Thyroid gland (tissue), 4 donors: ENCODE measurements at regions not wholly inside any gene's neighbourhood (a gene's known extent, or its start where the extent isn't known, plus 50 kb on each side); places are given as distances from the start of the nearest gene placed in this dataset.

ENCODE experiments used
- DNase-seq, 2 donors: peaks; one replicate each; pipeline ENCODE4 v3.0.0-alpha.2; 2019
- H3K27ac ChIP-seq, 3 donors: fragments of 200-600 bp; sonication (generic); 1 replicate in 2 of 3; 2 replicates in 1 of 3; pipeline ENCODE4 v1.5.1; 2016 to 2019; ENCODE audit warnings: mild to moderate bottlenecking in 1 of 3, moderate library complexity in 1 of 3
- H3K27me3 ChIP-seq: fragments of 200-600 bp; sonication (generic); one replicate; pipeline ENCODE4 v1.5.1; 2019
- H3K36me3 ChIP-seq, 2 donors: fragments of 200-600 bp; sonication (generic); one replicate each; pipeline ENCODE4 v1.5.1; 2016 to 2019
- H3K4me1 ChIP-seq, 2 donors: fragments of 200-600 bp; sonication (generic); one replicate each; pipeline ENCODE4 v1.5.1; 2017 to 2019
- H3K4me3 ChIP-seq, 3 donors: fragments of 200-600 bp; sonication (generic); replicated peaks in 1 of 3; 1 replicate in 2 of 3; 2 replicates in 1 of 3; pipeline ENCODE4 v1.5.1; 2016; ENCODE audit warnings: mild to moderate bottlenecking in 1 of 3
- H3K9me3 ChIP-seq: fragments of 200-600 bp; sonication (generic); one replicate; pipeline ENCODE4 v1.5.1; 2017
- POLR2A ChIP-seq, 2 donors: fragments of 450-650 bp; IDR thresholded peaks; one replicate each; pipeline ENCODE4 v1.6.1; 2017; ENCODE audit warnings: antibody characterized with exemption in 2 of 2, mild to moderate bottlenecking in 2 of 2, moderate library complexity in 1 of 2
- WGBS, 2 donors: methylation state at CpG; one replicate each; pipeline ENCODE4 v1.1.5; 2017; 5-methylcytosine and 5-hydroxymethylcytosine counted together
- intact Hi-C: fragments of 100-400 bp; cut with DNase I; formaldehyde crosslinking; loops from one replicate; pipeline ENCODE4 v1.15.1; 2023
- TF ChIP-seq, protein P1 (sequence below), 6 experiments: fragments of 200-600 bp in 3 of 6; fragments of 450-650 bp in 3 of 6; sonication (generic) in 3 of 6; IDR thresholded peaks; one replicate each; pipeline ENCODE4 v1.5.1; 2016 to 2019; ENCODE audit warnings: antibody characterized with exemption in 6 of 6, mild to moderate bottlenecking in 2 of 6, inconsistent platforms in 1 of 6, moderate library complexity in 1 of 6

DNA sequence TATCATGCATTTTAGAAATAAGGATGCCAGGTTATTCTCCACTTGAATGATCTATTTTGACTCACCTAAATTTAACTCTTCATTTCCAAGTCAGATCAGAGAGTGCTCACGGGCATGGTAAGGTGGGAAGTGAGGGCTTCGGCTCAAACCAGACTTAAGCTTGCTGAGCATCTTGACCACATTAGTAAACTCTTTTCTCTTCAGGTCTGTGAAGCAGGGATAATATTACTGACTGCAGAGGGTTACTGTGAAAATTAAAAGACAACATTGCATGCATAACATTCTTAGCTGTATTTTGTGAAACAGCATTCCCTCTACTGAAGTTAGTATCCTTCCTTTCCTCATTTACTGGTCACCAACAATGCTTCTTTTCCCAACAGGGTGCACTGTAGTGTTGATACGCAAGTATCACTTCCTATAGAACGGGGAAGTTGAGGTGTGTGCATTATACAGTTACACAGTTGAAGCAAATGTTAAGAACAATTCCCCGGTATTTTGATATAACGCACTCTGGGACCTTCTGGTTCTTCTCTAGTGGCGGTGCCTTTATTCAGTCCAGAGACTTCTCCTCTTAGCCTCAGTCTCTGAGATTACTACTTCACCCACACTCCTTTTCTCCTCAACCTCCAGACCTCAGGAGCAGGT is 74.1 kb upstream of the MNS1 start:
- Histone ChIP-seq H3K4me1 (no peaks in the 10 kb centered on the region), H3K27me3 (no peaks in the 10 kb centered on the region), H3K4me3 (no peak overlapping the region), H3K36me3 (no peaks in the 10 kb centered on the region), H3K9me3 (no peaks in the 10 kb centered on the region), H3K27ac (no peak overlapping the region)
- no peak for DNase-seq
- TF ChIP-seq, protein P1, sequence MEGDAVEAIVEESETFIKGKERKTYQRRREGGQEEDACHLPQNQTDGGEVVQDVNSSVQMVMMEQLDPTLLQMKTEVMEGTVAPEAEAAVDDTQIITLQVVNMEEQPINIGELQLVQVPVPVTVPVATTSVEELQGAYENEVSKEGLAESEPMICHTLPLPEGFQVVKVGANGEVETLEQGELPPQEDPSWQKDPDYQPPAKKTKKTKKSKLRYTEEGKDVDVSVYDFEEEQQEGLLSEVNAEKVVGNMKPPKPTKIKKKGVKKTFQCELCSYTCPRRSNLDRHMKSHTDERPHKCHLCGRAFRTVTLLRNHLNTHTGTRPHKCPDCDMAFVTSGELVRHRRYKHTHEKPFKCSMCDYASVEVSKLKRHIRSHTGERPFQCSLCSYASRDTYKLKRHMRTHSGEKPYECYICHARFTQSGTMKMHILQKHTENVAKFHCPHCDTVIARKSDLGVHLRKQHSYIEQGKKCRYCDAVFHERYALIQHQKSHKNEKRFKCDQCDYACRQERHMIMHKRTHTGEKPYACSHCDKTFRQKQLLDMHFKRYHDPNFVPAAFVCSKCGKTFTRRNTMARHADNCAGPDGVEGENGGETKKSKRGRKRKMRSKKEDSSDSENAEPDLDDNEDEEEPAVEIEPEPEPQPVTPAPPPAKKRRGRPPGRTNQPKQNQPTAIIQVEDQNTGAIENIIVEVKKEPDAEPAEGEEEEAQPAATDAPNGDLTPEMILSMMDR (IDR thresholded peaks at IDR 0.05) = no peak
- no peak for TF ChIP-seq POLR2A (IDR thresholded peaks at IDR 0.05)
- intact Hi-C loops = no loop called here
- WGBS, 2 donors = 92 to 95% methylated on average over 7 of the region's 7 CpGs

DNA sequence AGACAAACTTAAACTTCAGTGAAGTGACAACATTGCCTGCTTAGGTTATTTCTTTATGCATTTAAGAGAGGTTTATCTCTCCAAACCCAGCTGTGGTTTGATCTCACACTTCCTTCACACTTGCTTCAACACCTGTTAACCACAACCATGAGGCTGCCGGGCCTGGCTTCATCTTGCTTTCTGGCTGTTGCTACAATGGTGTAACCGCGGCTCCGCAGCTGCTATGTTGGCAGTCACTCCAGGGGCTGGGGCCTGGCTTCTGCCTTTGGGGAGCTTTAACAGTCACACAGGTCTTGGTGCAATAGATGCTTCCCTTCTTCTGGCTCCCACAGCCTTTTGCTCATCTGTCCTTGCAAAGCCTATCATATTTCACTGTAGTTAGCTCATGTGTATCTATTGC is 72.9 kb upstream of the MNS1 start:
- DNase-seq = peak in 1 of 2 donors; percentile 9
- Histone ChIP-seq H3K4me3 (no peak overlapping the region), H3K27me3 (no peaks in the 10 kb centered on the region), H3K4me1 (no peaks in the 10 kb centered on the region), H3K36me3 (no peaks in the 10 kb centered on the region), H3K27ac (no peak overlapping the region), H3K9me3 (no peaks in the 10 kb centered on the region)
- WGBS, 2 donors = 59 to 66% methylated on average over 4 of the region's 4 CpGs
- intact Hi-C loops = no loop called here
- TF ChIP-seq POLR2A (IDR thresholded peaks at IDR 0.05) = no peak
- TF ChIP-seq, protein P1 (IDR thresholded peaks at IDR 0.05) = no peak

DNA sequence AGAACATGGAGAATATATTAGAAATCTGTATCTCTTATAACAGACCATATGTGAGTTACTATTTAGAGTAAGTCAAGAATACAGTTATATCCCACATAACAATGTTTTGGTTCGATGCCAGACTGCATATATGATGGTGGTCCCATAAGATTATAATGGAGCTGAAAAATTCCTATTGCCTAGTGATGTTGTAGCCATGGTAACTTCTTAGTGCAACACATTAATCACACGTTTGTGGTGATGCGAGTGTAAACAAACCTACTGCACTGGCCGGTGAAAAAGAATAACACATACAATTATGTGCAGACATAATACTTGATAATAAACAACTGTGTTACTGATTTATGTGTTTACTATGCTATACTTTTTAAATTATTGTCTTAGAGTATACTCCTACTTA is 69.8 kb upstream of the MNS1 start:
- H3K27ac ChIP-seq = no peak overlapping the region
- no peak overlapping the region for H3K4me3 ChIP-seq
- no peak for TF ChIP-seq POLR2A (IDR thresholded peaks at IDR 0.05)
- H3K4me1 ChIP-seq = no peaks in the 10 kb centered on the region
- H3K36me3 ChIP-seq = no peaks in the 10 kb centered on the region
- no peak for DNase-seq
- H3K9me3 ChIP-seq = no peaks in the 10 kb centered on the region
- intact Hi-C loops = no loop called here
- WGBS, 2 donors = 88 to 89% methylated on average over 4 of the region's 4 CpGs
- no peaks in the 10 kb centered on the region for H3K27me3 ChIP-seq

DNA sequence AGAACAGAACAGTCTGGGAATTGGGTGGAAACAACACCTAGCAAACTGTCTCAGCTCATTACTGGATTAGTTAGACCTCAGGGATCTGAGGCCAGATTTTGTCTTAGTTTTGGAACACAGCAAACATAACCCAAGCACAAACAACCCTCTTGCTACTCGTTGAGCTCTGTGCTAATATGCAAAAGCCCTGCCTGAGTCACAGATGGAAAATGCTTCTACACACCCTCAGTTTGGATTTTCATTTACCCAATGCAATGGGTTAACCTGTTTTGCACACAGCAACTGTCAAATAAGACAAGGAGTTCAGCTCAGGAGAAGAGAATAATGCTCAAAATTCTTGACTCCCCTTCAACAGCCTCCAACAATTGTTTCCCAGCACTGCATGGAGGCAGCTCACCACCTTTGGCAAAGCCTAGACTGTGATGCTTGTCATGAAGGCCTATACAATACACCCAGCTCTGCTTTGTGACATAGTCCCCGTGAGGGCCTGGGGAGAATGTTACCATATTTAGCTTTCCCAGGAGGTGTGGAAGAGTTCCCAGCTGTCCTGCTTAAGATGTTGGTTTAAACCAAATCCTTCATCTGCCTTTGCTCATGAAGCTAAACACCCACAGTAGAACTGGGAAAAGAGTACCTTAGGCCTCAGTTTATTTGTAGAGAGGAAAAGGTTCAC is 68.9 kb upstream of the MNS1 start:
- Histone ChIP-seq H3K9me3 (no peaks in the 10 kb centered on the region), H3K4me3 (no peak overlapping the region), H3K27ac (no peak overlapping the region), H3K36me3 (no peaks in the 10 kb centered on the region), H3K27me3 (no peaks in the 10 kb centered on the region), H3K4me1 (no peaks in the 10 kb centered on the region)
- WGBS, 2 donors = 53 to 54% methylated on average over 2 of the region's 2 CpGs
- TF ChIP-seq, protein P1 (IDR thresholded peaks at IDR 0.05) = no peak
- no peak for TF ChIP-seq POLR2A (IDR thresholded peaks at IDR 0.05)
- intact Hi-C loops = no loop called here
- no peak for DNase-seq

DNA sequence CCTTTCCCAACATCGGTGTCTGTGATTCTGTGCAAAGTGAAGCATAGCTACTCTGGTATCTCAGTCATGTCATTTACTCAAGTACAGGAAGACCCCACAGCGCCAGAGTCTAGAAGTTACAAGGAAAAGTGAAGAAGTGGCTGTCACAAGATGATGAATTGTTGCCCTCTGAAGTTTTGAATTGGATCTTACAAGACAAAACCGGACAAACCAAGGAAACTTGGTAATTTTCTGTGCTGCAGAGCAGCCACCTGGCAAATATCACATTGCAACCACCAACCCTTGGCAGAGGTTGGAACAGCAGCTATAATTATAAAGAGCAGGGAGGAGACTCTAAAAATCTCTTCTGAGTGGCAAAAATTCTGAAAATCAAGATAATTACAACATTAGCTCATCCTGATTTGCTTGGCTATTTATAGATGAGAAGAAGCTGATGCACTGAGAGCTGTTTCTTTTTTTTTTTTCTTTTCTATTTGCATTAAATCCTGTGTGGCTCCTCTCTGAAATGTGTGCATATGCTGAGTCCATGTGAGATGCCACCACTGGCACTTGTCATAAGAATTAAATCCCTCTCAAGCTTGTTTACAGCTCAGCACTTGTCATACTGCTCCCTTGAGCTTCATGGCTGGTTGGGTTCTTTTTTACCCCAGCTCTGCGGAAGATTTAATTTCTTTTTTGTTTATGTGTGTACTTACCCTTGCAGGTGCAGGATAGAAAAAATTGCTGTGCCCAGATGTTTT is 68.0 kb upstream of the MNS1 start:
- intact Hi-C loops = no loop called here
- Histone ChIP-seq H3K4me3 (no peak overlapping the region), H3K9me3 (no peaks in the 10 kb centered on the region), H3K4me1 (no peaks in the 10 kb centered on the region), H3K27me3 (no peaks in the 10 kb centered on the region), H3K27ac (no peak overlapping the region), H3K36me3 (no peaks in the 10 kb centered on the region)
- WGBS, 2 donors = 50 to 62% methylated on average over 4 of the region's 4 CpGs
- no peak for DNase-seq
- TF ChIP-seq POLR2A (IDR thresholded peaks at IDR 0.05) = no peak
- TF ChIP-seq, protein P1 (IDR thresholded peaks at IDR 0.05) = no peak
